NCI-H2196 (cell line): ENCODE measurements at regions not wholly inside any gene's neighbourhood (a gene's known extent, or its start where the extent isn't known, plus 50 kb on each side); places are given as distances from the start of the nearest gene placed in this dataset.
"Not testable (repeated sequence)": the region's sequence is repeated elsewhere in the genome, so short reads cannot be mapped to it uniquely, and the experiment has no call there.

Experiments used
- DNase-seq: peaks from one replicate; lab custom pipeline; 2025; ENCODE audit not compliant: unreplicated experiment; lab: John Stamatoyannopoulos, UW

- DNase-seq, result no peak
Measured at GRCh38 chr13:32828711-32829110, 187.5 kb upstream of the KL start.

- DNase-seq, result no peak
Measured at GRCh38 chr13:32829269-32829668, 187.0 kb upstream of the KL start.

GRCh38 chr13:32829676-32830335, 186.4 kb upstream of the KL start:
- no peak for DNase-seq

- DNase-seq, result no peak
Measured at GRCh38 chr13:32830336-32831031, 185.7 kb upstream of the KL start.

- no peak for DNase-seq
Measured at GRCh38 chr13:32837307-32837972, 178.8 kb upstream of the KL start.

DNA sequence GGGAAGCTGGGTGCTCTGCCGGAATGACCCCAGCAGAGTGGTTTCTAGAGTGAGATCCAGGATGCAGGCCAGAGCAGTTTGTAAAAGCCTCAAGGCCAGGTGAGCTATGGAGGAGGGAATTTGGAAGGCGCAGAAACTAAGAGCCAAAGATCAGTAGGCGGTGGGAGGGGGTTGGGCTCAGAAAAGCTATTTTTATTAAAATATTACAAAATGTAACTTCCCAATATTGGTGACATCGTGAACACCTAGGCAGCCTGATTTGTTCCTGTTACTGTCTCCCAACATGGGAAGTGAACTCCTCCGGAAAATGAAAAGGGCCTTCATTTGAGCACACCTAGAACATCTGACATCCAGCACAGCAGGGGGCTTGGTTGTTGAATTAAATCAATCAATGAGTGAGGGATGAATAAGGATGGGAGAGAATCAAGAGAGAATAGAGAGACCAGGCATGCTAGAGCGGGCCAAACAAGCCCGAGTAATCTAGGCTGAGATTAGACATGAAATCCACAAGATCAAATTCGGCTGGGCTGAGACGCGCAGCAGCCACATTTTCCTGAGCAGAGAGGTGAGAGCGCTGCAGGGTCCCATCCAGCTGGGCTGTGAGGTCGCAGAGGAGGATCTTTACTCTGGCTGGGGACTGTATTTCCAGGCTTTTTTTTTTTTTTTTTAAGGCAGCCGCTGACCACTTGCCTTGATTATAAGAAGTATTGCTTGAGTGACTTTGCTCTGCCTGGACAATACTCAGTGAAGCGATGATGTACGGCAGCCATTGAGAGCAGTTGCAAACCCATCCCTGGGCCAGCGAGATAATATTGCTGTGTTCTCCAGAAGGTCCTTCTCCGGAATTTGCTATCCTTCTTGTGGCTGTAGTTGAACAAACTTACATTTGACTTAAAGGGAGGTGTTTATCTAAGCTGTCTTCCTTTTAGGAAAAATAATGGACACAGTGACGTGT, 178.0 kb upstream of the KL start:
- DNase-seq, result no peak

GRCh38 chr13:32838945-32839344, 177.3 kb upstream of the KL start:
- DNase-seq, result peak; percentile 53

DNA sequence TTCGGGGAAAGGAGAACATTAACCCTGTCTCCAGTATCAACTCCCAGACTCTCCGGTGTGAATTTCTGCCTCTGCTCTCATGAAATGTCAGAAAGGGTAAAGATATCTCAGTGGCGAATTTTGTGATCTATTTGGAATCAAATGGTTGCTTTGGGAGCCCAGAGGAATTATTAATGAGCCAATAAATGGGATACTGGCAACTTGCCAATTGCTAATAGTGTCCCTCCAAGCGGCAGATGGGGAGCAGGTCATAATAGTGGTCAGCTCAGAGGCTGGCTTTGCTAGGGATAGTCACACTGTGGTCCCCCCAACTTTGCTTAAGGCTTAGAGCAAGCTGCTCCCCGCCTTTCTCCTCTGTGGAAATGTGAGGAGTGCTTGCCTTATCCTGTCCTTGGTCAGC, 176.1 kb upstream of the KL start:
- DNase-seq, result no peak

DNA sequence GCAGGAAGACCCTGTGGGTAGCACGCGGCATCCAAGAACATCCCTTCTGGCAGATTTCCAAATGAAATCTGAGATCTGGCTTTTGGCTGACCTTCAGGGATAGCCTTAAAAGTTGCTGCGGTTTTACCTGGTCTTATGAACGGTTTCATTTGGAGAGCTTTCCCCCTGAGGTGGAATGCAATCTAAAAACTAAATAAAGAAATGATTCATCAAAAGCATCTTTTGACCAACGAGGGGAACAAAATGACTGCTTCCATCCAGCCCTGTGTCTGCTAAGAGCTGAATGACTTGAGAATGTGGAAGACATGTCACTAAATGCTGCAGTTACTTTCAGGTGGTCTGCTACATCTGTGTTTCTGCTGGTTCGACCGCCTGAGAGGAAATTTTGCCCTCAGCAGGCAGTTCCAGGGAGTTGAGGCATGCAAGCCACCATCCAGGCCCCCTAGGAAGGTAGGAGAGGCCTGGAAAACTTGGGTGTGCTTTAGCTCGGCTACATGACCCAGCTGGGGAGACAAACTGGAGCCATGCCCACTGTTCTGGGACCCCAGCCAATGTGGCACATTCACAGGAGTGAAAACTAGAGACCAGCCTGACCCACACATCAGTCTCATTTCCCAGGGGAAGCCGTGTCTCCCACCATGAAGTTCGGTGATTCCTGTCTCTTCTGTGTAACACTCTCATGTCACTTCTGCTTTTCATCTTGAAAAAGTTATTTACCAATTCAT, 175.1 kb upstream of the KL start:
- DNase-seq, result no peak

- no peak for DNase-seq
Measured at GRCh38 chr13:32845952-32846950, 170.0 kb upstream of the KL start.

GRCh38 chr13:32847976-32848375, 168.2 kb upstream of the KL start:
- not testable (repeated sequence) for DNase-seq

DNA sequence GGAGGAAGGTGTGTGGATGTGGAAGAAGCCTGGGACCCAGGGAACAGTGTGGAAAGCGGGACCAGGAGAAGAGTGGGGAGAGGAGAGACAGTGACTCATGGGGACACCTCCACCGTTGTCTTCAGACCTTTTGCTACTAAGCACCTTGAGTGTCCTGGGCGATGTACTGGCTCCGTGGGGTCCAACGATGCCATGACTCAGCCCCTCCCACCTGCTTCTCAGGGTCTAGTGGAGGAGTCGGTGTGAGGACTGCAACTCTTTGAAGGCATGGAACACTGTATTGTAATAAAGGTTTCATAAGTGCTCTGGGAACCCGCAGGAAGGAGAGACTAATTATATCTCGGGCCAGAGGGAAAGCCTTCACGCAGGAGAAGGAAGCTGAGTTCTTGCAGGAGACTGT, 166.9 kb upstream of the KL start:
- DNase-seq, result no peak

GRCh38 chr13:32850316-32851052, 165.7 kb upstream of the KL start:
- DNase-seq, result no peak

GRCh38 chr13:32851083-32852069, 164.8 kb upstream of the KL start:
- DNase-seq, result no peak

- DNase-seq, result no peak
Measured at GRCh38 chr13:32852526-32852925, 163.7 kb upstream of the KL start.

- no peak for DNase-seq
Measured at GRCh38 chr13:32857077-32857476, 159.1 kb upstream of the KL start.

DNA sequence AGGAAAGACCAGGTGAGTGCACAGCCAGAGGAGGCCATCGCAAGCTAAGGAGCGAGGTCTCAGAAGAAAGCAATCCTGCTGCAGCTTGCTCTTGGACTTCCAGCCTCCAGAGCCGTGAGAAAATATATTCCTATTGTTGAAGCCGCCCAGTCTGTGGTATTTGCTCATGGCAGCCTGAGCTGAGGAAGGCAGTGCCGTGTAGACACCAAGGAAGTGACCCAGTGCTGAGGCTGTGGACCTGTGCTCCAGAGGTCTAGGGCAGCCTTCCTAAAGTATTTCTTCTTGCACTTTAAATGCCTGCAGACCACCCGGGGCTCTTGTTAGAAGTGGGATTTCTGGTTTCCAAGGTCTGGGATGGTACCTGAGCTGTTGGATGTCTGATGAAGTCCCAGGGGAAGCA, 158.5 kb upstream of the KL start:
- no peak for DNase-seq
